ENCODE measurements at regions not wholly inside any gene's neighbourhood (a gene's known extent, or its start where the extent isn't known, plus 50 kb on each side); places are given as distances from the start of the nearest gene placed in this dataset.

- H3K27ac Mint-ChIP-seq = no peak overlapping the region
- WGBS (ENCODE audit: extremely low coverage, insufficient read length, low lambda C conversion rate) = no CpG with 5 or more reads among the region's 12 CpGs
Measured at GRCh38 chr6:15109338-15110090, 136.4 kb upstream of the JARID2 start.

More at GRCh38 chr6:15109338-15110090, 136.4 kb upstream of the JARID2 start:
- H3K4ac ChIP-seq (ENCODE audit: low read depth, low read length) = no peak overlapping the region
- H3T11ph ChIP-seq (ENCODE audit: low read length) = no peak overlapping the region
- no peak overlapping the region for H3K18ac ChIP-seq (ENCODE audit: insufficient read length, low read depth, low read length)
- H2BK12ac ChIP-seq (ENCODE audit: insufficient read length, low read depth, low read length) = no peak overlapping the region
- no peaks in the 10 kb centered on the region; the same call in 1 of the 2 replicates for H3K4me1 ChIP-seq (ENCODE audit: insufficient read depth, low read length)
- Mint-ChIP-seq H3K27me3 (ENCODE audit: low read depth) (no peaks in the 10 kb centered on the region; the same call in 1 of the 2 replicates), H3K4me3 (no peak overlapping the region), H3K36me3 (ENCODE audit: insufficient read depth in 1 of 3, low read depth in 3 of 3) (peaks cover 0 to 4% (median 0%) of the 10 kb centered on the region in 3 experiments; a peak in 4 of 7 replicates), H3K9me3 (peaks cover 4 to 5% of the 10 kb centered on the region in 2 experiments; a peak in 3 of 5 replicates), H3K4me1 (peaks cover 3 to 5% of the 10 kb centered on the region in 2 experiments)
- no peak overlapping the region for H4K5ac ChIP-seq (ENCODE audit: insufficient read length, low read depth, low read length)
- no peaks in the 10 kb centered on the region for H3K9me3 ChIP-seq (ENCODE audit: control insufficient read depth, low read depth, low read length)
- no peaks in the 10 kb centered on the region for H3K23me2 ChIP-seq (ENCODE audit: insufficient read length, low read depth, low read length, poor library complexity, severe bottlenecking)
- no peak overlapping the region for H2BK5ac ChIP-seq (ENCODE audit: insufficient read length, low read length)
- DNase-seq = no peak
- H3K79me1 ChIP-seq (ENCODE audit: insufficient read depth, low read depth, low read length, poor library complexity, severe bottlenecking) = no peaks in the 10 kb centered on the region
- H3K79me2 ChIP-seq (ENCODE audit: insufficient read depth, low read length) = no peaks in the 10 kb centered on the region
- H3K4me2 ChIP-seq (ENCODE audit: insufficient read depth, insufficient read length, low read length) = no peak overlapping the region
- no peak overlapping the region for H2AFZ ChIP-seq (ENCODE audit: low read length)
- H2BK15ac ChIP-seq (ENCODE audit: low read depth, low read length) = no peak overlapping the region
- no peak overlapping the region for H3K14ac ChIP-seq (ENCODE audit: insufficient read depth, low read length)
- H3K23ac ChIP-seq (ENCODE audit: insufficient read length, low read depth, low read length) = no peak overlapping the region
- no peak overlapping the region for H2BK120ac ChIP-seq (ENCODE audit: low read depth, low read length, poor library complexity, severe bottlenecking)
- no peaks in the 10 kb centered on the region for H3K27me3 ChIP-seq (ENCODE audit: insufficient read depth, low read length)
- H4K8ac ChIP-seq (replicated peaks; ENCODE audit: insufficient read length, low read depth, low read length) = no peak overlapping the region
- no peak overlapping the region for H3K9ac ChIP-seq (ENCODE audit: extremely low read depth, insufficient read length, low read length)
- no peak overlapping the region for H4K91ac ChIP-seq (ENCODE audit: insufficient read length, low read depth, low read length)
- H2AK5ac ChIP-seq (ENCODE audit: insufficient read length, low read length) = no peak overlapping the region
- H4K20me1 ChIP-seq (ENCODE audit: control insufficient read depth, insufficient read depth, insufficient read length) = no peaks in the 10 kb centered on the region
- H2BK20ac ChIP-seq (ENCODE audit: low read depth, low read length, poor library complexity, severe bottlenecking) = no peak overlapping the region
- H3K56ac ChIP-seq (ENCODE audit: insufficient read length, low read depth, low read length) = no peak overlapping the region
- TF ChIP-seq, protein P1, sequence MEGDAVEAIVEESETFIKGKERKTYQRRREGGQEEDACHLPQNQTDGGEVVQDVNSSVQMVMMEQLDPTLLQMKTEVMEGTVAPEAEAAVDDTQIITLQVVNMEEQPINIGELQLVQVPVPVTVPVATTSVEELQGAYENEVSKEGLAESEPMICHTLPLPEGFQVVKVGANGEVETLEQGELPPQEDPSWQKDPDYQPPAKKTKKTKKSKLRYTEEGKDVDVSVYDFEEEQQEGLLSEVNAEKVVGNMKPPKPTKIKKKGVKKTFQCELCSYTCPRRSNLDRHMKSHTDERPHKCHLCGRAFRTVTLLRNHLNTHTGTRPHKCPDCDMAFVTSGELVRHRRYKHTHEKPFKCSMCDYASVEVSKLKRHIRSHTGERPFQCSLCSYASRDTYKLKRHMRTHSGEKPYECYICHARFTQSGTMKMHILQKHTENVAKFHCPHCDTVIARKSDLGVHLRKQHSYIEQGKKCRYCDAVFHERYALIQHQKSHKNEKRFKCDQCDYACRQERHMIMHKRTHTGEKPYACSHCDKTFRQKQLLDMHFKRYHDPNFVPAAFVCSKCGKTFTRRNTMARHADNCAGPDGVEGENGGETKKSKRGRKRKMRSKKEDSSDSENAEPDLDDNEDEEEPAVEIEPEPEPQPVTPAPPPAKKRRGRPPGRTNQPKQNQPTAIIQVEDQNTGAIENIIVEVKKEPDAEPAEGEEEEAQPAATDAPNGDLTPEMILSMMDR (conservative IDR thresholded peaks at IDR 0.05) = no peak
- no peak overlapping the region for H3K27ac ChIP-seq (ENCODE audit: insufficient read length, low read depth, low read length)
